SK-N-SH treated with all-trans-retinoic acid at 6 μM for 48 hours (cell line): ENCODE measurements at regions not wholly inside any gene's neighbourhood (a gene's known extent, or its start where the extent isn't known, plus 50 kb on each side); places are given as distances from the start of the nearest gene placed in this dataset.

ENCODE experiments used
- OSR1 ChIP-seq: fragments of 250-450 bp; sonication (Bioruptor Pico); IDR thresholded peaks from 2 replicates; pipeline ENCODE4 v1.8.0; 2022; ENCODE audit warnings: moderate library complexity, mild to moderate bottlenecking, inconsistent platforms
- RARB ChIP-seq: fragments of 250-450 bp; sonication (Bioruptor Pico); IDR thresholded peaks from 2 replicates; pipeline ENCODE4 v1.8.0; 2021; ENCODE audit warnings: mild to moderate bottlenecking, moderate library complexity

DNA sequence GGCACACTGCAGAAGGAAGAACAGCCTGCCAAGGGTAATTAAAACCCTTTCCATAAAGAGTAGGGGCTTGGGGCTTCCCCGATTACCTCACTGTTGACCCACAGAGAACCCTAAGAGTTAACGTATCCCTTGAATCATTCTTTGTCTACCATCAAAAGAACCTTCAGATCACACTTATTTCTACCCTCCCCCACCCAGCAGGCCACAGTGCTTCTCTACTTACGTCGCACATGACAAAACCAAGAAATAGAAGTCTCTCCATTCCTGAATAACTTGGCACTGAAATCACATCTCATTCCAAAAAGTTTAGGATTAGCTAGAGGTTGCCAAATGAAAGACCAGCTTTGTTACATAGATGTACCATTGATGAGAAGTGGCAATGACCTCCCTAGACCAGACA, 268.7 kb upstream of the GAS1 start:
- TF ChIP-seq RARB (CRISPR knock-in tag): no peak
- TF ChIP-seq OSR1 (CRISPR knock-in tag): no peak
